Suppressor macrophage (primary cell): ENCODE measurements at regions not wholly inside any gene's neighbourhood (a gene's known extent, or its start where the extent isn't known, plus 50 kb on each side); places are given as distances from the start of the nearest gene placed in this dataset.
"Not testable (repeated sequence)": the region's sequence is repeated elsewhere in the genome, so short reads cannot be mapped to it uniquely, and the experiment has no call there.

ENCODE experiments used
- DNase-seq, 4 experiments: peaks; one replicate each; pipeline ENCODE4 v3.0.0-alpha.2; 2020 to 2022

GRCh38 chr18:78239090-78239457 lies 740.5 kb upstream of the SALL3 start:
- DNase-seq = no peak

- no peak for DNase-seq
These were observed 739.5 kb upstream of the SALL3 start for GRCh38 chr18:78240101-78240500.

- no peak for DNase-seq
These were observed 738.9 kb upstream of the SALL3 start for GRCh38 chr18:78240627-78241252.

GRCh38 chr18:78241535-78242253 lies 737.9 kb upstream of the SALL3 start:
- no peak for DNase-seq

- DNase-seq = no peak
These were observed 737.4 kb upstream of the SALL3 start for GRCh38 chr18:78242254-78242643.

GRCh38 chr18:78242806-78243205 lies 736.8 kb upstream of the SALL3 start:
- DNase-seq = no peak

GRCh38 chr18:78244779-78245178 lies 734.8 kb upstream of the SALL3 start:
- no peak for DNase-seq

GRCh38 chr18:78245451-78245850 lies 734.2 kb upstream of the SALL3 start:
- no peak for DNase-seq

- no peak for DNase-seq
These were observed 733.6 kb upstream of the SALL3 start for GRCh38 chr18:78246050-78246449.

- DNase-seq = no peak
These were observed 733.0 kb upstream of the SALL3 start for GRCh38 chr18:78246588-78246987.

GRCh38 chr18:78247615-78248289 lies 731.9 kb upstream of the SALL3 start:
- no peak for DNase-seq

- no peak for DNase-seq
These were observed 724.6 kb upstream of the SALL3 start for GRCh38 chr18:78255013-78255412.

- no peak for DNase-seq
These were observed 711.2 kb upstream of the SALL3 start for GRCh38 chr18:78268226-78268988.

GRCh38 chr18:78271790-78272189 lies 707.8 kb upstream of the SALL3 start:
- no peak for DNase-seq

- DNase-seq = no peak
These were observed 705.7 kb upstream of the SALL3 start for GRCh38 chr18:78273876-78274275.

- DNase-seq = not testable (repeated sequence)
These were observed 696.2 kb upstream of the SALL3 start for GRCh38 chr18:78283425-78283824.

- no peak for DNase-seq
These were observed 686.8 kb upstream of the SALL3 start for GRCh38 chr18:78292618-78293380.

- DNase-seq = no peak
These were observed 686.1 kb upstream of the SALL3 start for GRCh38 chr18:78293540-78293939.

GRCh38 chr18:78293940-78294541 lies 685.6 kb upstream of the SALL3 start:
- no peak for DNase-seq

GRCh38 chr18:78295262-78295661 lies 684.4 kb upstream of the SALL3 start:
- DNase-seq = no peak

- no peak for DNase-seq
These were observed 683.5 kb upstream of the SALL3 start for GRCh38 chr18:78296166-78296565.

- no peak for DNase-seq
These were observed 682.6 kb upstream of the SALL3 start for GRCh38 chr18:78297048-78297447.
